H1 (cell line): ENCODE measurements at regions not wholly inside any gene's neighbourhood (a gene's known extent, or its start where the extent isn't known, plus 50 kb on each side); places are given as distances from the start of the nearest gene placed in this dataset.

ENCODE experiments used
- ATF2 ChIP-seq: IDR thresholded peaks from 2 replicates; pipeline ENCODE4 v1.6.1; 2012; ENCODE audit warnings: low read length, inconsistent platforms
- CHD1 ChIP-seq: IDR thresholded peaks from 2 replicates; pipeline ENCODE4 v1.6.1; 2012; ENCODE audit warnings: low read depth, low read length, improper control_type of control experiment
- CTBP2 ChIP-seq: IDR thresholded peaks from 2 replicates; pipeline ENCODE4 v1.7.0; 2011; ENCODE audit warnings: borderline replicate concordance, mild to moderate bottlenecking, moderate library complexity, mixed read lengths, low read length; ENCODE audit not compliant: insufficient read depth, insufficient read length
- POLR2A ChIP-seq, 2 experiments: IDR thresholded peaks; 1 replicate in 1 of 2; 2 replicates in 1 of 2; pipeline ENCODE4 v1.6.1; 2011; ENCODE audit warnings: low read depth in 2 of 2, low read length in 2 of 2, mild to moderate bottlenecking in 2 of 2; ENCODE audit errors: control extremely low read depth in 1 of 2
- SIN3A ChIP-seq, 2 experiments: IDR thresholded peaks in 1 of 2; conservative IDR thresholded peaks in 1 of 2; 2 replicates each; pipeline ENCODE4 v1.6.1; 2011 to 2012; ENCODE audit warnings: low read length in 2 of 2, improper control_type of control experiment in 1 of 2, low read depth in 1 of 2, mild to moderate bottlenecking in 1 of 2
- TAF7 ChIP-seq: optimal IDR thresholded peaks from 2 replicates; pipeline ENCODE3; 2011; ENCODE audit warnings: low read depth, mild to moderate bottlenecking, inconsistent platforms, low read length, moderate library complexity, borderline replicate concordance
- TF ChIP-seq, protein P1 (sequence below): IDR thresholded peaks from 2 replicates; pipeline ENCODE4 v1.6.1; 2011; ENCODE audit warnings: low read length, improper control_type of control experiment

GRCh38 chr3:6248528-6248927, 612.4 kb upstream of the GRM7 start (continued):
- TF ChIP-seq SIN3A (conservative IDR thresholded peaks at IDR 0.05 in 1 of 2, IDR thresholded peaks at IDR 0.05 in 1 of 2; ENCODE audit: low read depth in 1 of 2, low read length in 2 of 2) (no peak), CTBP2 (no peak), CHD1 (no peak), POLR2A (IDR thresholded peaks at IDR 0.05; ENCODE audit: control extremely low read depth in 1 of 2, low read depth in 2 of 2, low read length in 2 of 2) (no peak), TAF7 (no peak), ATF2 (no peak)
- TF ChIP-seq, protein P1, sequence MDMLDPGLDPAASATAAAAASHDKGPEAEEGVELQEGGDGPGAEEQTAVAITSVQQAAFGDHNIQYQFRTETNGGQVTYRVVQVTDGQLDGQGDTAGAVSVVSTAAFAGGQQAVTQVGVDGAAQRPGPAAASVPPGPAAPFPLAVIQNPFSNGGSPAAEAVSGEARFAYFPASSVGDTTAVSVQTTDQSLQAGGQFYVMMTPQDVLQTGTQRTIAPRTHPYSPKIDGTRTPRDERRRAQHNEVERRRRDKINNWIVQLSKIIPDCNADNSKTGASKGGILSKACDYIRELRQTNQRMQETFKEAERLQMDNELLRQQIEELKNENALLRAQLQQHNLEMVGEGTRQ = no peak
